Skin of body (tissue), 1 donor: ENCODE measurements at regions not wholly inside any gene's neighbourhood (a gene's known extent, or its start where the extent isn't known, plus 50 kb on each side); places are given as distances from the start of the nearest gene placed in this dataset.
"Not testable (repeated sequence)": the region's sequence is repeated elsewhere in the genome, so short reads cannot be mapped to it uniquely, and the experiment has no call there.

Experiments used
- DNase-seq: peaks from one replicate; lab custom pipeline; 2025; lab: John Stamatoyannopoulos, UW

DNA sequence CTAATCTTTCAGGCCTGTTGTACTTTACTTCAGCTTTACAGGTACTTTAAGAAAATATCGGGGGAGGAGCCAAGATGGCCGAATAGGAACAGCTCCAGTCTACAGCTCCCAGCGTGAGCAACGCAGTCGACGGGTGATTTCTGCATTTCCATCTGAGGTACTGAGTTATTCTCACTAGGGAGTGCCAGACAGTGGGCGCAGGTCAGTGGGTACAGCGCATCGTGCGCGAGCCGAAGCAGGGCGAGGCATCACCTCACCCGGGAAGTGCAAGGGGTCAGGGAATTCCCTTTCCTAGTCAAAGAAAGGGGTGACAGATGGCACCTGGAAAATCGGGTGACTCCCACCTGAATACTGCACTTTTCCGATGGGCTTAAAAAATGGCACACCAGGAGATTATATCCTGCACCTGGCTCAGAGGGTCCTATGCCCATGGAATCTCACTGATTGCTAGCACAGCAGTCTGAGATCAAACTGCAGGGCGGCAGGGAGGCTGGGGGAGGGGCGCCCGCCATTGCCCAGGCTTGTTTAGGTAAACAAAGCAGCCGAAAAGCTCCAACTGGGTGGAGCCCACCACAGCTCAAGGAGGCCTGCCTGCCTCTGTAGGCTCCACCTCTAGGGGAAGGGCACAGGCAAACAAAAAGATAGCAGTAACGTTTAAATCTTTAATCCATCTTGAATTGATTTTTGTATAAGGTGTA lies 1185.4 kb upstream of the LRRN3 start:
- DNase-seq = not testable (repeated sequence)

DNA sequence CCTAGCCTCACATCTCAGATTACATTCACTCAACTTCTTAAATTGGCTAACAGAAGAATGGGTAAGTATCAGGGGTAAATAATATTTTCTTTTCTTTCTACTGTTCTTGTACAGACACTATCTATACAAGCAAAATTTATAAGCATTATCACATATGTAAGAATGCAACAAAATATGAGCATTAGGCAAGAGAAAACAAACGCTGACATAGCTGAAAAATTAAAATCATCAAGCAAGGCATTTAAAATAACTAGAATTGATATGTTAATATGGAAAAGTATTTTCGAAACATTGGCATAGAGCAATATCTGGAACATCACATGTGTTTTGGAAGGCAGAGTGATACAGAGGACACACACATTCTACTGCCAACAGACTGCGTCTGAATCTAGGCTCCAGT lies 1175.3 kb upstream of the LRRN3 start:
- no peak for DNase-seq

DNA sequence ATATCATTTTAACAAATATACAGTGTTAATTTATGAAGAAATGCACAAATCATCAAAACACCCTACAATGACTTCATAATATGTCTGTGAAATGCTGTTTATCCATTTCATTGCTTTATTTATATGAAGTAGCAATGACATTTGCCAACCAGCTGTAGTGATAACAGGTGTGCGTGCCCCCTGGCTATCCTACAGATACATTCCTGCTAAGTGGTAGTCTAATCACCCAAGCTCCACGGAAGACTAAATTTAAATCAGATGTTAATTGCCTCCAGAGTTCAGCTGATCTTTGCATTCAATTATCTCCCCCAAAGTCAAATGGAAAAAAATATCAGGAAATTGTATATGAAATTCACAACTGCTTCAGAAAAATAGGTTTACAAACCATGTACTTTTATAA lies 1164.2 kb upstream of the LRRN3 start:
- no peak for DNase-seq

GRCh38 chr7:109930049-109930448 lies 1160.9 kb upstream of the LRRN3 start:
- DNase-seq = no peak

DNA sequence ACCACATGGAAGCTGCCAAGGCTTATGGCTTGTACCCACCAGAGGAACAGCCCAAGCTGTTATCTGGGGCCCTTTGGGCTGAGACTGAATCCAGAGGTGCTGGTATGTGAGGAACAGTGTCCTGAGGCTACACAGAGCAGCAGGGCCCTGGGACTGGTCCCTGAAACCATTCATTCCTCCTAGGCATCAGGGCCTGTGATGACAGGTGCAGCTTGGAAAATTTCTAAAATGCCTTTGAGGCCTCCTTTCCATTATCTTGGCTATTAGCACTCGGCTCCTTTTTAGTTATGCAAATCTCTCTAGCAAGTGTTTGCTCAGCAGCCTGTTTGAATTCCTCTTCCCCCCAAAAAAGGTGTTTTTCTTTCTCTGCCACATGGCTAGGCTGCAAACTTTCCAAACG lies 1151.7 kb upstream of the LRRN3 start:
- DNase-seq = no peak

DNA sequence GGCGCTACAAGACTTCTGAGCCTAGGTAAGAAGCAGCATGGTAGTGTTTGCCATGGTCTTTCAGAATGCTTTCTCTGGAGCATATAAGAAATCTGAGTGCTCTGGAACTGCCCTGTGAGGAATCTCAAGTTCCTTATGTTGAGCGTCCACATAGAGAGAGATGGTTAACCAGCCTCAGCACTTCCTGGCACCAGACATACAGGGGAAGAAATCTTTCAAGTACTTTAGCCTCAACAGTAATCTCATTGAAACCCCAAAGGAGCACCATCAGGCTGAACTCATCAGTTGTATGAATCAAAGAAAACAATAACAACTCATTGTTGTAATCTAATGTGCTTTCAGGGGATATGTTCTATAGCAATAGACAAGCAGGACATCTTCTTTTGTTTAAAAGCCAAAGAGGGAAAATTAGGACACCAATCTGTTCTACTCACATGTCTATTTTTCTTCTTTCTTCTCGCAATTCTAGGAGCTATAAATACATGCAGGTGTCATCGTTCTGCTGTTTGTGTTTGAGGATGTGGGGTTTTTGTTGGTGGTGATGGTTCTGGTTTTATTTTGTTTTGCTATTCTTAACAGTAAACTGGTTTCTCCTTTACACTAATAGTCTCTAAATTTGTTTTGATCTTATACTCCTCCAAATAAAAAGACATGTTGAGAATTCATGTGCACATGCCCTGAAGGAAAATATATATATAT lies 1145.0 kb upstream of the LRRN3 start:
- no peak for DNase-seq

- DNase-seq = no peak
Measured at GRCh38 chr7:109950256-109950655, 1140.7 kb upstream of the LRRN3 start.

GRCh38 chr7:109950821-109951564 lies 1139.9 kb upstream of the LRRN3 start:
- DNase-seq = no peak

DNA sequence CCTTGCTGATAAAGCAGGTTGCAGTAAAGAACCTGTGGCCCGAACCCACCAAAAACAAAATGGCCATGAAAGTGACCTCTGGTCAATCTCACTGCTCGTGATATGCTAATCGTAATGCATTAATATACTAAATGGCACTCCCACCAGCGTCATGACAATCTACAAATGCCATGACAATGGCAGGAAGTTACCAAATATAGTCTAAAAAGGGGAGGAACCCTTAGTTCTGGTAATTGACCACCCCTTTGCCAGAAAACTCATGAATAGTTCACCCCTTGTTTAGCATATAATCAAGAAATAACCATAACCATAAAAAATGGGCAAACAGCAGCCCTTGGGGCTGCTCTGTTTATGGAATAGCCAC lies 1139.4 kb upstream of the LRRN3 start:
- DNase-seq = no peak

DNA sequence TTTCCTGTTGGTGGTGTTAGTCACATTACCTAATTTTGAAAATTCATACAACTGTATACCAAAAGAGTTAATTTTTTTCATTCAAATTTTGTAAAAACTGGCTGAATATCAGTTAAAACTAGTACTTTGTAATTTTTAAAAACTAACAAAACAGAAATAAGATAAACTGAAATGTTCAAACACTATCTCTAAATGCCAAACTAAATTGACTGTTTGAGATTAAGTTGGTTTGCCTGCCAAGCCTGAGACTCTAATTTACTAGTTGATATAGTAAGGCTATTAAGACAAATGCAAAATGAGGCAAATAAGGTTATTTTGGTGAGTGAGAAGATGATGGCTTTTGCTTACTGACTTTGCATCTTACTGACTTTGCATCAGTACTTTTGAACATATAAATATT lies 1134.9 kb upstream of the LRRN3 start:
- no peak for DNase-seq

- DNase-seq = no peak
Measured at GRCh38 chr7:109956916-109957315, 1134.0 kb upstream of the LRRN3 start.

GRCh38 chr7:109963741-109964140 lies 1127.2 kb upstream of the LRRN3 start:
- DNase-seq = no peak

GRCh38 chr7:109964780-109965179 lies 1126.1 kb upstream of the LRRN3 start:
- DNase-seq = no peak

- no peak for DNase-seq
Measured at GRCh38 chr7:109967406-109967805, 1123.5 kb upstream of the LRRN3 start.

- no peak for DNase-seq
Measured at GRCh38 chr7:109983618-109984017, 1107.3 kb upstream of the LRRN3 start.

DNA sequence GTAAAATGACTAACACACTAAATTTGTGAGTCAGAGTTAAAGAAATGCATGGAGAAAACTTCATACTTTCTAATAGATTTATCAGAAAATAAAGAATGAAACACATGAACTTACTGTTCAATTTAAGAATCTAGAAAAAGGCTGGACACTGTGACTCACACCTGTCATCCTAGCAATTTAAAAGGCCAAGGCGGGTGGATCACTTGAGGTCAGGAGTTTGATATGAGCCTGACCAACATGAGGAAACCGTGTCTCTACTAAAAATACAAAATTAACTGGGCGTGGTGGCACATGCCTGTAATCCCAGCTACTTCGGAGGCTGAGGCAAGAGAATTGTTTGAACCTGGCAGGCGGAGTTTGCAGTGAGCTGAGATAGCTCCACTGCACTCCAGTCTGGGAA lies 1106.2 kb upstream of the LRRN3 start:
- DNase-seq = no peak

DNA sequence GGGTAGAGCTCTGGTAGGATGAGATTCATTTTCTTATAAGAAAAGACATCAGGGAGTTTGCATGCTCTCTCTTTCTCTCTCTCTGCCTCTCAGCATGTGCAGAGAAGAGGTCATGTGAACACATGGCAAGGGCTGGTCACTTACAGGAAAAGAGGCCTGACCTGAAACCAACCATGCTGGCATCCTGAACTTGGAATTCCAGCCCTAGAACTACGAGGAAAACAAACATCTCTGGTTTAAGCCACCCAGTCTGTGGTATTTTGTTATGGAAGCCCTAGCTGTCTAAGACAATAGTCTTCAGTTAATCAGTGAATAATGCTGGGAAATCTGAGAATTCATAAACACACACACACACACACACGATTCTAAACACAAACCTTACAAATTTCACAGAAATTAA lies 1104.2 kb upstream of the LRRN3 start:
- no peak for DNase-seq

DNA sequence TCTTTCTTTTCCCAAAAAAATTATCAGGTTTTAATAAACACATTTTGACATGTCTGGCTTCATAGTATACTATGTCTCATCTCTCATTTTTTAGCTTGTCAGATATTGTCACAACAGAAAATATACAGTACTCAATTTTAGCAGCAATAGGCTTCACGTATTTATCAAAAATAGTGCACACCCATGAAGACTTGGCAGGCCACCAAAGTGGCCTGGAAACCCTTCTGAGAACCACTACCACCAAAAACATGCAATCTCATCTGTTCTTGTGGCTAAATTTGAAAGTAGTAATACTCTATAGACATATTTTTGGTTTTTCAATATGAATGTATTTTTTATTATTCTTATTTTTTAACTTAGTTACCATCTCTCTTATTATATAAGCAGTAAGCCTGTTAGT lies 1094.5 kb upstream of the LRRN3 start:
- no peak for DNase-seq

DNA sequence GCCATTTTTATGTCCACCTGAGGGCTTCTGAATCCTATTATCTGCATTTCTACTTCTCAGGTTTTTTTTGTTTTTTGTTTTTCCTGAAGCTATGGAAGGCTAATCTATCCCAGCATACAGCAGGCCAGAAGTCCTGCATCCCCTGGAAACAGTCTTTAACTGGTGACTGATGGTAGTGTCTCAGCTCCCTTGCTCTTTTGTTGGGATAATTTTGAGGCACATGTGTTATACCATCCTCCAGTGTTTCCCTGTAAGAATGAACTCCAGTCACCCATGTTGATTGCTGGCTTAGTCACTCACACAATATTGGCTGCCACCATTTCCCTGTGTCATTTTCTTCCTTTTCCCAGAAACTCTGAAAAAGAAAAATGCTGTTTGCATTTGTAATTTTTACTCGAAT lies 1094.0 kb upstream of the LRRN3 start:
- no peak for DNase-seq

GRCh38 chr7:109997837-109998236 lies 1093.1 kb upstream of the LRRN3 start:
- no peak for DNase-seq

- DNase-seq = no peak
Measured at GRCh38 chr7:110001254-110001938, 1089.5 kb upstream of the LRRN3 start.

DNA sequence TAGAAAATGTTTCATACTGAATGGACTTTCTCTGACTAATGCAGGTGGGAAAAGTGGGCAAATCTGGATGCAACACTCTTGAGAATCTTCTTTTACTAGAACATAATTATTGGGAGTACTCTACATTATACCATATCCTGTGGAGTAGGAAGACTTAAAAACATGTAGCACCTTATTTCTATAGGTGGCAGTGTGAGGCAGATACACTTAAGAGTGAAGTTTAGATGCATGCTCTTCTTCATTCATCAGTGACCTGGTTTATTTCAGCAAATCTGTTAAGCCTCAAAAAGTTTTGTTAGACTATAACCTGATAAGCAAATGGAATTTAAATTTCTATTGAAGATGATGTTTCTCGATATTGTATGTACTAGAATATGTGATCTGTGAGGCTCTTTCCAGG lies 1087.1 kb upstream of the LRRN3 start:
- no peak for DNase-seq
